ENCODE measurements at regions not wholly inside any gene's neighbourhood (a gene's known extent, or its start where the extent isn't known, plus 50 kb on each side); places are given as distances from the start of the nearest gene placed in this dataset.

DNA sequence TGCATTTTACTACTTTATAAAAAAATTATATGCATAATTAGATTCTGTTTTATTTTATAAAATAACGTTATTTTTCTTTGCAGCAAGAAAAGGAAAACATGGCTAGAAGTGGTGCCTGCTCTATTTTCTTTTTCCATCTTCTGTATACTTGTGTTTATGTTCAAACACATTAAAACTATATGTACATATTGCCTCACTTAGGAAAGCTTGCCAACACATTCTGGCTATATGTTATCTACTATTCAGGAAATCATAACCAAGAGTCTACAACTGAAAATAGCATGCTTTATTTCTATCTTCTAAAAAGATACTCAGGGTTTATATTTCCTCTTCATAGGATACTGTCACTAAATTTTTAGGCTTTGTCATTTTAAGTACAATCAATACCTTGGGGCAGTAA is 90.2 kb upstream of the KCNMB2 start:
- no peak for FAIRE-seq
- no TSS peak for BruUV-seq (replicated peaks)
- no peak for TF ChIP-seq POLR2A (IDR thresholded peaks at IDR 0.05; ENCODE audit: low read depth, low read length)
- no peak for TF ChIP-seq FOS (IDR thresholded peaks at IDR 0.05; ENCODE audit: borderline replicate concordance, insufficient read depth, low read length)
- no peak for TF ChIP-seq JUN (IDR thresholded peaks at IDR 0.05; ENCODE audit: borderline replicate concordance, insufficient read depth, insufficient read length, low read depth)
- TF ChIP-seq MYC (IDR thresholded peaks at IDR 0.05; ENCODE audit: low read depth, low read length), result no peak
- TF ChIP-seq, protein P1, sequence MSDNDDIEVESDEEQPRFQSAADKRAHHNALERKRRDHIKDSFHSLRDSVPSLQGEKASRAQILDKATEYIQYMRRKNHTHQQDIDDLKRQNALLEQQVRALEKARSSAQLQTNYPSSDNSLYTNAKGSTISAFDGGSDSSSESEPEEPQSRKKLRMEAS (IDR thresholded peaks at IDR 0.05; ENCODE audit: insufficient read depth, insufficient read length), result no peak
- TF ChIP-seq POLR2AphosphoS5 (IDR thresholded peaks at IDR 0.05; ENCODE audit: insufficient read depth, low read depth, low read length), result no peak
- TF ChIP-seq EZH2 (IDR thresholded peaks at IDR 0.05; ENCODE audit: borderline replicate concordance, low read depth, low read length, severe bottlenecking), result no peak
- TF ChIP-seq GATA2 (IDR thresholded peaks at IDR 0.05; ENCODE audit: insufficient read depth, insufficient read length, low read depth, low read length), result no peak
- TF ChIP-seq, protein P2, sequence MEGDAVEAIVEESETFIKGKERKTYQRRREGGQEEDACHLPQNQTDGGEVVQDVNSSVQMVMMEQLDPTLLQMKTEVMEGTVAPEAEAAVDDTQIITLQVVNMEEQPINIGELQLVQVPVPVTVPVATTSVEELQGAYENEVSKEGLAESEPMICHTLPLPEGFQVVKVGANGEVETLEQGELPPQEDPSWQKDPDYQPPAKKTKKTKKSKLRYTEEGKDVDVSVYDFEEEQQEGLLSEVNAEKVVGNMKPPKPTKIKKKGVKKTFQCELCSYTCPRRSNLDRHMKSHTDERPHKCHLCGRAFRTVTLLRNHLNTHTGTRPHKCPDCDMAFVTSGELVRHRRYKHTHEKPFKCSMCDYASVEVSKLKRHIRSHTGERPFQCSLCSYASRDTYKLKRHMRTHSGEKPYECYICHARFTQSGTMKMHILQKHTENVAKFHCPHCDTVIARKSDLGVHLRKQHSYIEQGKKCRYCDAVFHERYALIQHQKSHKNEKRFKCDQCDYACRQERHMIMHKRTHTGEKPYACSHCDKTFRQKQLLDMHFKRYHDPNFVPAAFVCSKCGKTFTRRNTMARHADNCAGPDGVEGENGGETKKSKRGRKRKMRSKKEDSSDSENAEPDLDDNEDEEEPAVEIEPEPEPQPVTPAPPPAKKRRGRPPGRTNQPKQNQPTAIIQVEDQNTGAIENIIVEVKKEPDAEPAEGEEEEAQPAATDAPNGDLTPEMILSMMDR (IDR thresholded peaks at IDR 0.05; ENCODE audit: extremely low read depth in 1 of 2, insufficient read depth in 1 of 2, low read depth in 1 of 2, low read length in 2 of 2), result no peak
- peaks cover 0 to 2% of the 10 kb centered on the region in 2 experiments for H3K27me3 ChIP-seq (ENCODE audit: control insufficient read depth in 2 of 2, insufficient read depth in 2 of 2, low read length in 2 of 2)
- no peaks in the 10 kb centered on the region for H3K36me3 ChIP-seq (ENCODE audit: control insufficient read depth in 2 of 2, extremely low read depth in 1 of 2, insufficient read depth in 2 of 2, low read length in 2 of 2)
- intact Hi-C loops (cut with micrococcal nuclease), result no loop called here
- no peak overlapping the region for H3K4me2 ChIP-seq (ENCODE audit: insufficient read depth, low read length)
- no peak overlapping the region for H2AFZ ChIP-seq (ENCODE audit: low read depth, low read length)
- no peaks in the 10 kb centered on the region for H4K20me1 ChIP-seq (replicated peaks; ENCODE audit: control insufficient read depth, extremely low read depth, insufficient read depth, low read length)
- H3K9me3 ChIP-seq (replicated peaks; ENCODE audit: control insufficient read depth, insufficient read depth, low read length), result no peaks in the 10 kb centered on the region
- H3K27ac ChIP-seq (ENCODE audit: insufficient read depth, low read depth, low read length), result no peak overlapping the region
- H3K9me1 ChIP-seq (replicated peaks; ENCODE audit: control insufficient read depth, extremely low read depth, insufficient read depth, low read length), result no peaks in the 10 kb centered on the region
- H3K9ac ChIP-seq (replicated peaks; ENCODE audit: extremely low read depth, insufficient read depth, low read length), result no peak overlapping the region
- dilution Hi-C loops (cut with MboI; ENCODE audit: extremely low pct_ligation_motif_present, low sequenced_read_pairs), result no loop called here
- DNase-seq (ENCODE audit: low read depth, low spot score), result no peak
- H3K79me2 ChIP-seq (ENCODE audit: control insufficient read depth, insufficient read depth, low read length), result no peaks in the 10 kb centered on the region
- no peak overlapping the region for H3K4me3 ChIP-seq (replicated peaks in 1 of 3; ENCODE audit: insufficient read depth in 1 of 3, low read depth in 1 of 3, low read length in 3 of 3)
- POLR2A ChIA-PET, result no interaction called here
- no peaks in the 10 kb centered on the region for H3K4me1 ChIP-seq (ENCODE audit: control insufficient read depth, extremely low read depth, insufficient read depth, low read length)
- CTCF ChIA-PET, result interaction anchor here (0.9 to 3.0 kb wide), 4 partner anchors 13 to 870 kb away, joined by 3 to 38 read pairs (median 3); no protein-coding TSS in a partner anchor
